GM12878 (cell line): ENCODE measurements at regions not wholly inside any gene's neighbourhood (a gene's known extent, or its start where the extent isn't known, plus 50 kb on each side); places are given as distances from the start of the nearest gene placed in this dataset.

ENCODE experiments used
- ATAC-seq: fragments of 200-7000 bp; cut with Tn5 transposase; 3 replicates; pipeline ENCODE4 v1.9.1; 2020; ENCODE audit warnings: mild to moderate bottlenecking, moderate library complexity
- BruUV-seq: library from RNA; stranded (reverse); fragments of 400-500 nt; replicated peaks from 2 replicates; lab custom pipeline; 2021; lab: Mats Ljungman, UMichigan
- CTCF ChIA-PET: fragments of 300-600 bp; sonication (Branson Sonifier 250); formaldehyde crosslinking; extraction: SDS; loops from one replicate; lab custom pipeline; 2021; ENCODE audit warnings: inconsistent platforms; lab: Yijun Ruan, JAX
- POLR2A ChIA-PET: fragments of 350-600 bp; formaldehyde crosslinking; extraction: SDS; loops from one replicate; lab custom pipeline; 2021; ENCODE audit warnings: inconsistent platforms; lab: Charles Lee
- RAD21 ChIA-PET: fragments of 300-600 bp; sonication (Branson Sonifier 250); formaldehyde crosslinking; loops from one replicate; lab custom pipeline; 2023; ENCODE audit warnings: antibody characterized with exemption; ENCODE audit not compliant: unreplicated experiment; lab: Charles Lee
- SMC1A ChIA-PET: fragments of 300-600 bp; sonication (Branson Sonifier 250); formaldehyde crosslinking; loops from one replicate; lab custom pipeline; 2023; ENCODE audit not compliant: unreplicated experiment, uncharacterized antibody; lab: Charles Lee
- DNase-seq: peaks from one replicate; pipeline ENCODE4 v3.0.0-alpha.2; 2011; ENCODE audit warnings: low read depth, low spot score
- FAIRE-seq: peaks from 3 replicates; lab custom pipeline; 2011; peaks lifted over from hg19 to GRCh38; lab: Jason Lieb, UNC
- H2AFZ ChIP-seq: 2 replicates; pipeline ENCODE4 v1.6.0; 2011; ENCODE audit warnings: low read depth, low read length, control low read depth; ENCODE audit not compliant: control insufficient read depth
- H3K27ac ChIP-seq: 2 replicates; pipeline ENCODE4 v1.5.1; 2011; ENCODE audit warnings: control low read depth; ENCODE audit not compliant: control insufficient read depth, insufficient read depth
- H3K27me3 ChIP-seq, 2 experiments: replicated peaks in 1 of 2; 2 replicates each; pipeline versions ENCODE4 v1.6.0 to v1.6.1; 2011; ENCODE audit warnings: low read length in 1 of 2; ENCODE audit not compliant: control insufficient read depth in 2 of 2, insufficient read depth in 2 of 2
- H3K36me3 ChIP-seq, 2 experiments: 2 replicates each; pipeline ENCODE4 v1.5.1; 2011; ENCODE audit warnings: low read length in 1 of 2; ENCODE audit not compliant: control insufficient read depth in 2 of 2, insufficient read depth in 2 of 2
- H3K4me1 ChIP-seq: 2 replicates; pipeline ENCODE4 v1.6.1; 2011; ENCODE audit warnings: mild to moderate bottlenecking, low read length, moderate library complexity, mixed read lengths; ENCODE audit not compliant: control insufficient read depth, insufficient read depth
- H3K4me2 ChIP-seq: 2 replicates; pipeline ENCODE4 v1.6.0; 2011; ENCODE audit warnings: control low read depth; ENCODE audit not compliant: control insufficient read depth, insufficient read depth
- H3K4me3 ChIP-seq: fragments of 200-600 bp; sonication (generic); 2 replicates; pipeline ENCODE4 v1.5.1; 2016
- H3K79me2 ChIP-seq: 2 replicates; pipeline ENCODE4 v1.6.0; 2011; ENCODE audit warnings: low read length; ENCODE audit not compliant: control insufficient read depth, insufficient read depth
- H3K9ac ChIP-seq: 2 replicates; pipeline ENCODE4 v1.8.0; 2011; ENCODE audit warnings: low read length, control low read depth, mixed read lengths; ENCODE audit not compliant: control insufficient read depth, insufficient read depth
- H3K9me3 ChIP-seq: replicated peaks from 3 replicates; pipeline ENCODE4 v1.5.1; 2011; ENCODE audit warnings: mild to moderate bottlenecking, low read length; ENCODE audit not compliant: control insufficient read depth, insufficient read depth
- H4K20me1 ChIP-seq: 2 replicates; pipeline ENCODE4 v1.6.0; 2011; ENCODE audit not compliant: control insufficient read depth, insufficient read depth
- ASH2L ChIP-seq: fragments of 300-600, 200-600 bp; sonication (generic); IDR thresholded peaks from 2 replicates; pipeline ENCODE4 v1.6.1; 2017; ENCODE audit warnings: low read depth, mild to moderate bottlenecking, borderline replicate concordance
- CHD2 ChIP-seq: IDR thresholded peaks from 2 replicates; pipeline ENCODE4 v1.6.1; 2011; ENCODE audit warnings: low read depth, low read length, improper control_type of control experiment, borderline replicate concordance
- CREB1 ChIP-seq: IDR thresholded peaks from 2 replicates; pipeline ENCODE4 v1.6.1; 2012; ENCODE audit warnings: low read depth, mild to moderate bottlenecking, inconsistent platforms
- CREM ChIP-seq: IDR thresholded peaks from 2 replicates; pipeline ENCODE4 v1.6.1; 2014; ENCODE audit warnings: antibody characterized with exemption, low read depth
- CTCF ChIP-seq, 3 experiments: IDR thresholded peaks in 2 of 3; conservative IDR thresholded peaks in 1 of 3; 2 replicates each; pipeline ENCODE4 v1.5.1; 2011; ENCODE audit warnings: low read depth in 3 of 3, low read length in 3 of 3, mild to moderate bottlenecking in 3 of 3, control low read depth in 2 of 3, moderate library complexity in 2 of 3, inconsistent platforms in 1 of 3, mixed read lengths in 1 of 3; ENCODE audit not compliant: control insufficient read depth in 2 of 3, insufficient read depth in 1 of 3; ENCODE audit errors: extremely low read depth in 1 of 3
- PAX5 ChIP-seq: IDR thresholded peaks from 2 replicates; pipeline ENCODE4 v1.6.1; 2011; ENCODE audit warnings: low read depth, low read length, borderline replicate concordance
- PBX3 ChIP-seq: IDR thresholded peaks from 2 replicates; pipeline ENCODE4 v1.6.1; 2011; ENCODE audit warnings: mild to moderate bottlenecking, low read depth, low read length, moderate library complexity; ENCODE audit not compliant: insufficient replicate concordance
- PKNOX1 ChIP-seq: fragments of 450-650 bp; IDR thresholded peaks from 2 replicates; pipeline ENCODE4 v1.6.1; 2016; ENCODE audit warnings: mild to moderate bottlenecking
- RAD21 ChIP-seq: IDR thresholded peaks from 2 replicates; pipeline ENCODE4 v1.6.1; 2011; ENCODE audit warnings: mild to moderate bottlenecking, low read depth, low read length, moderate library complexity; ENCODE audit not compliant: insufficient read depth
- RBBP5 ChIP-seq: fragments of 200-600 bp; sonication (generic); conservative IDR thresholded peaks from 2 replicates; pipeline ENCODE4 v1.6.1; 2016
- SMAD5 ChIP-seq: IDR thresholded peaks from 2 replicates; pipeline ENCODE4 v1.6.1; 2016; ENCODE audit warnings: antibody characterized with exemption, low read depth
- STAT1 ChIP-seq: fragments of 450-650 bp; conservative IDR thresholded peaks from 2 replicates; pipeline ENCODE4 v1.6.1; 2014; ENCODE audit warnings: antibody characterized with exemption, mild to moderate bottlenecking
- SUZ12 ChIP-seq: fragments of 200-600 bp; sonication (generic); IDR thresholded peaks from one replicate; pipeline ENCODE4 v1.6.1; 2018; ENCODE audit warnings: antibody characterized with exemption, mild to moderate bottlenecking; ENCODE audit not compliant: unreplicated experiment
- TAF1 ChIP-seq: IDR thresholded peaks from 2 replicates; pipeline ENCODE4 v1.6.1; 2011; ENCODE audit warnings: mild to moderate bottlenecking, low read depth, low read length, borderline replicate concordance
- WGBS: methylation state at CpG from one replicate; pipeline ENCODE4 v1.1.6; 2016; ENCODE audit warnings: low lambda C conversion rate; ENCODE audit not compliant: insufficient replicate concordance, insufficient coverage; ENCODE audit errors: missing lambda C conversion rate; 5-methylcytosine and 5-hydroxymethylcytosine counted together
- in situ Hi-C: fragments of 300-500 bp; cut with MboI; formaldehyde crosslinking; loops from 9 replicates; pipeline ENCODE4 v1.14.3; 2018; ENCODE audit warnings: mixed read lengths
- intact Hi-C: fragments of 100-400 bp; cut with micrococcal nuclease; formaldehyde crosslinking; loops from one replicate; pipeline ENCODE4 v1.14.2; 2022; ENCODE audit not compliant: unreplicated experiment
- TF ChIP-seq, protein P1 (sequence below): fragments of 450-650 bp; IDR thresholded peaks from 2 replicates; pipeline ENCODE4 v1.6.1; 2017; ENCODE audit warnings: mild to moderate bottlenecking, moderate library complexity

GRCh38 chr1:80143361-80143760 lies 1136.8 kb upstream of the ADGRL4 start:
- 0% methylated on average over 1 of the region's 1 CpG for WGBS
- no TSS peak for BruUV-seq
- Histone ChIP-seq H3K27me3 (no peaks in the 10 kb centered on the region), H3K27ac (no peak overlapping the region), H3K79me2 (no peaks in the 10 kb centered on the region), H2AFZ (no peak overlapping the region), H3K4me3 (no peak overlapping the region), H3K9me3 (no peaks in the 10 kb centered on the region), H3K36me3 (no peaks in the 10 kb centered on the region), H4K20me1 (no peaks in the 10 kb centered on the region), H3K4me1 (no peaks in the 10 kb centered on the region), H3K9ac (no peak overlapping the region), H3K4me2 (no peak overlapping the region)
- SMC1A ChIA-PET: no interaction called here
- RAD21 ChIA-PET: no interaction called here
- ATAC-seq: no peak
- in situ Hi-C loops (no loop called here), intact Hi-C loops (no loop called here)
- TF ChIP-seq ASH2L: no peak
- no peak for TF ChIP-seq PKNOX1
- no peak for TF ChIP-seq RBBP5
- no peak for TF ChIP-seq CHD2
- no peak for TF ChIP-seq RAD21
- TF ChIP-seq, protein P1, sequence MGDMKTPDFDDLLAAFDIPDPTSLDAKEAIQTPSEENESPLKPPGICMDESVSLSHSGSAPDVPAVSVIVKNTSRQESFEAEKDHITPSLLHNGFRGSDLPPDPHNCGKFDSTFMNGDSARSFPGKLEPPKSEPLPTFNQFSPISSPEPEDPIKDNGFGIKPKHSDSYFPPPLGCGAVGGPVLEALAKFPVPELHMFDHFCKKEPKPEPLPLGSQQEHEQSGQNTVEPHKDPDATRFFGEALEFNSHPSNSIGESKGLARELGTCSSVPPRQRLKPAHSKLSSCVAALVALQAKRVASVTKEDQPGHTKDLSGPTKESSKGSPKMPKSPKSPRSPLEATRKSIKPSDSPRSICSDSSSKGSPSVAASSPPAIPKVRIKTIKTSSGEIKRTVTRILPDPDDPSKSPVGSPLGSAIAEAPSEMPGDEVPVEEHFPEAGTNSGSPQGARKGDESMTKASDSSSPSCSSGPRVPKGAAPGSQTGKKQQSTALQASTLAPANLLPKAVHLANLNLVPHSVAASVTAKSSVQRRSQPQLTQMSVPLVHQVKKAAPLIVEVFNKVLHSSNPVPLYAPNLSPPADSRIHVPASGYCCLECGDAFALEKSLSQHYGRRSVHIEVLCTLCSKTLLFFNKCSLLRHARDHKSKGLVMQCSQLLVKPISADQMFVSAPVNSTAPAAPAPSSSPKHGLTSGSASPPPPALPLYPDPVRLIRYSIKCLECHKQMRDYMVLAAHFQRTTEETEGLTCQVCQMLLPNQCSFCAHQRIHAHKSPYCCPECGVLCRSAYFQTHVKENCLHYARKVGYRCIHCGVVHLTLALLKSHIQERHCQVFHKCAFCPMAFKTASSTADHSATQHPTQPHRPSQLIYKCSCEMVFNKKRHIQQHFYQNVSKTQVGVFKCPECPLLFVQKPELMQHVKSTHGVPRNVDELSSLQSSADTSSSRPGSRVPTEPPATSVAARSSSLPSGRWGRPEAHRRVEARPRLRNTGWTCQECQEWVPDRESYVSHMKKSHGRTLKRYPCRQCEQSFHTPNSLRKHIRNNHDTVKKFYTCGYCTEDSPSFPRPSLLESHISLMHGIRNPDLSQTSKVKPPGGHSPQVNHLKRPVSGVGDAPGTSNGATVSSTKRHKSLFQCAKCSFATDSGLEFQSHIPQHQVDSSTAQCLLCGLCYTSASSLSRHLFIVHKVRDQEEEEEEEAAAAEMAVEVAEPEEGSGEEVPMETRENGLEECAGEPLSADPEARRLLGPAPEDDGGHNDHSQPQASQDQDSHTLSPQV: no peak
- no peak for TF ChIP-seq SMAD5
- TF ChIP-seq SUZ12: no peak
- TF ChIP-seq TAF1: no peak
- TF ChIP-seq CREM: no peak
- no peak for TF ChIP-seq CTCF (IDR thresholded peaks at IDR 0.05 in 2 of 3, conservative IDR thresholded peaks at IDR 0.05 in 1 of 3; ENCODE audit: control insufficient read depth in 2 of 3, extremely low read depth in 1 of 3, insufficient read depth in 1 of 3, low read depth in 3 of 3, low read length in 3 of 3)
- no peak for TF ChIP-seq CREB1
- no peak for TF ChIP-seq PAX5
- TF ChIP-seq PBX3: no peak
- no peak for TF ChIP-seq STAT1
- FAIRE-seq: no peak
- DNase-seq: no peak
- POLR2A ChIA-PET: no interaction called here
- CTCF ChIA-PET: no interaction called here
